ENCODE measurements at regions not wholly inside any gene's neighbourhood (a gene's known extent, or its start where the extent isn't known, plus 50 kb on each side); places are given as distances from the start of the nearest gene placed in this dataset.

GRCh38 chr13:78844106-78844505, 185.2 kb upstream of the OBI1 start:
- Histone ChIP-seq H3K9me3 (ENCODE audit: insufficient read depth, low read depth, low read length) (no peaks in the 10 kb centered on the region), H2AFZ (ENCODE audit: low read length) (no peak overlapping the region), H3F3A (ENCODE audit: low read depth) (no peaks in the 10 kb centered on the region), H4K20me1 (ENCODE audit: insufficient read depth, low read length, poor library complexity, severe bottlenecking) (no peaks in the 10 kb centered on the region), H3K9ac (ENCODE audit: low read depth, low read length, poor library complexity, severe bottlenecking) (no peak overlapping the region), H3K4me2 (ENCODE audit: low read depth, low read length, poor library complexity, severe bottlenecking) (no peak overlapping the region), H3K4me1 (ENCODE audit: insufficient read depth, low read length, poor library complexity, severe bottlenecking) (peaks cover 4% of the 10 kb centered on the region), H3K79me2 (ENCODE audit: insufficient read depth, low read length) (no peaks in the 10 kb centered on the region), H3K4me3 (ENCODE audit: low read length, poor library complexity, severe bottlenecking) (no peak overlapping the region), H3K9me2 (replicated peaks; ENCODE audit: low read depth, low read length) (no peaks in the 10 kb centered on the region), H3K27me3 (ENCODE audit: insufficient read depth, low read length, poor library complexity, severe bottlenecking) (no peaks in the 10 kb centered on the region), H3K36me3 (ENCODE audit: insufficient read depth, low read length) (no peaks in the 10 kb centered on the region)
- TF ChIP-seq EZH2phosphoT487 (IDR thresholded peaks at IDR 0.05; ENCODE audit: borderline replicate concordance) (no peak), CTCF (conservative IDR thresholded peaks at IDR 0.05; ENCODE audit: low read length) (no peak)

GRCh38 chr13:78841358-78841963, 182.5 kb upstream of the OBI1 start:
- no peak overlapping the region for H2AFZ ChIP-seq (ENCODE audit: low read length)
- no peaks in the 10 kb centered on the region for H4K20me1 ChIP-seq (ENCODE audit: insufficient read depth, low read length, poor library complexity, severe bottlenecking)
- TF ChIP-seq EZH2phosphoT487 (IDR thresholded peaks at IDR 0.05; ENCODE audit: borderline replicate concordance) (no peak), CTCF (conservative IDR thresholded peaks at IDR 0.05; ENCODE audit: low read length) (no peak)
- no peaks in the 10 kb centered on the region for H3F3A ChIP-seq (ENCODE audit: low read depth)
- no peak overlapping the region for H3K9ac ChIP-seq (ENCODE audit: low read depth, low read length, poor library complexity, severe bottlenecking)
- no peaks in the 10 kb centered on the region for H3K9me3 ChIP-seq (ENCODE audit: insufficient read depth, low read depth, low read length)
- H3K9me2 ChIP-seq (replicated peaks; ENCODE audit: low read depth, low read length): no peaks in the 10 kb centered on the region
- H3K4me2 ChIP-seq (ENCODE audit: low read depth, low read length, poor library complexity, severe bottlenecking): no peak overlapping the region
- no peaks in the 10 kb centered on the region for H3K36me3 ChIP-seq (ENCODE audit: insufficient read depth, low read length)
- H3K27me3 ChIP-seq (ENCODE audit: insufficient read depth, low read length, poor library complexity, severe bottlenecking): no peaks in the 10 kb centered on the region
- no peaks in the 10 kb centered on the region for H3K79me2 ChIP-seq (ENCODE audit: insufficient read depth, low read length)
- no peak overlapping the region for H3K4me3 ChIP-seq (ENCODE audit: low read length, poor library complexity, severe bottlenecking)
- H3K4me1 ChIP-seq (ENCODE audit: insufficient read depth, low read length, poor library complexity, severe bottlenecking): peaks cover 4% of the 10 kb centered on the region

DNA sequence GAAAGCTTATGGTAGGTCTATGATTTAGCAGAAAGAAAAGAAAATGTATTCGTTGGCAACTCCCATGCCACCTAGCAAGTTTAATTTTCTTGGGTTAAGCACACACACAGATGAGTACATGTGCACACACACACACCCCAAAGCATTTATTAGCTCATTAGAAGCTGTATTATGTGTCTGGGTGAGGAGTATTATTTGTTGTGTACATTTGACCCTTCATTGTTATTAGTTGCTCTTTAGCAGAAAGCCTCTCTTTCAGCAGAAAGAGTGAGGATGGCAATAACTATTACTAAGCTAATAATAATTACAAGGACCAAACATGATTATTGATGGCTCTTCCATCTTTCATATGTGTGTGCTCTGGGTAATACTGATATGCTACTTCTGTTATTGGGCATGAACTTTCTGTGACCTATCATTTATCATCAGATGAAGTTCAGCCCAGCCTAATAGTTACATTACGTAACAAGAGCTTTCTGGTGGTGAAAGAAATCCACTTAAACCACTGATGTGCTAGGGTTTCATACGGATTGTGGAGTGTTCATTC, 177.4 kb upstream of the OBI1 start:
- H4K20me1 ChIP-seq (ENCODE audit: insufficient read depth, low read length, poor library complexity, severe bottlenecking): no peaks in the 10 kb centered on the region
- no peak overlapping the region for H3K4me3 ChIP-seq (ENCODE audit: low read length, poor library complexity, severe bottlenecking)
- no peaks in the 10 kb centered on the region for H3F3A ChIP-seq (ENCODE audit: low read depth)
- no peaks in the 10 kb centered on the region for H3K9me2 ChIP-seq (replicated peaks; ENCODE audit: low read depth, low read length)
- TF ChIP-seq CTCF (conservative IDR thresholded peaks at IDR 0.05; ENCODE audit: low read length) (no peak), EZH2phosphoT487 (IDR thresholded peaks at IDR 0.05; ENCODE audit: borderline replicate concordance) (no peak)
- no peaks in the 10 kb centered on the region for H3K9me3 ChIP-seq (ENCODE audit: insufficient read depth, low read depth, low read length)
- H3K4me2 ChIP-seq (ENCODE audit: low read depth, low read length, poor library complexity, severe bottlenecking): no peak overlapping the region
- H3K27me3 ChIP-seq (ENCODE audit: insufficient read depth, low read length, poor library complexity, severe bottlenecking): no peaks in the 10 kb centered on the region
- no peaks in the 10 kb centered on the region for H3K36me3 ChIP-seq (ENCODE audit: insufficient read depth, low read length)
- no peak overlapping the region for H2AFZ ChIP-seq (ENCODE audit: low read length)
- H3K9ac ChIP-seq (ENCODE audit: low read depth, low read length, poor library complexity, severe bottlenecking): no peak overlapping the region
- H3K4me1 ChIP-seq (ENCODE audit: insufficient read depth, low read length, poor library complexity, severe bottlenecking): no peaks in the 10 kb centered on the region
- H3K79me2 ChIP-seq (ENCODE audit: insufficient read depth, low read length): no peaks in the 10 kb centered on the region
